RWPE2 (cell line): ENCODE measurements at regions not wholly inside any gene's neighbourhood (a gene's known extent, or its start where the extent isn't known, plus 50 kb on each side); places are given as distances from the start of the nearest gene placed in this dataset.

Source experiments
- ATAC-seq: fragments of 200-7000 bp; cut with Tn5 transposase; 3 replicates; pipeline ENCODE4 v1.9.1; 2021; ENCODE audit warnings: low read depth
- DNase-seq: peaks from one replicate; pipeline ENCODE4 v3.0.0-alpha.2; 2020; ENCODE audit warnings: low spot score
- H3K27ac ChIP-seq: fragments of 450-650 bp; 2 replicates; pipeline ENCODE4 v1.5.1; 2017; ENCODE audit warnings: mild to moderate bottlenecking; ENCODE audit not compliant: poor library complexity, severe bottlenecking
- H3K27me3 ChIP-seq: fragments of 250-450 bp; sonication (Bioruptor Pico); 2 replicates; pipeline ENCODE4 v1.5.1; 2021; ENCODE audit warnings: mild to moderate bottlenecking, moderate library complexity; ENCODE audit not compliant: insufficient read depth, poor library complexity, severe bottlenecking
- H3K36me3 ChIP-seq: fragments of 250-450 bp; sonication (Bioruptor Pico); 2 replicates; pipeline ENCODE4 v1.5.1; 2020; ENCODE audit warnings: low read depth, mild to moderate bottlenecking, moderate library complexity
- H3K4me1 ChIP-seq: fragments of 250-450 bp; sonication (Bioruptor Pico); 2 replicates; pipeline ENCODE4 v1.5.1; 2021; ENCODE audit warnings: mild to moderate bottlenecking, moderate library complexity; ENCODE audit not compliant: insufficient read depth, poor library complexity, severe bottlenecking
- H3K4me3 ChIP-seq: fragments of 250-450 bp; sonication (Bioruptor Pico); 2 replicates; pipeline ENCODE4 v1.5.1; 2021; ENCODE audit warnings: mild to moderate bottlenecking, moderate library complexity; ENCODE audit not compliant: severe bottlenecking
- H3K9me3 ChIP-seq: fragments of 250-450 bp; sonication (Bioruptor Pico); 2 replicates; pipeline ENCODE4 v1.5.1; 2021; ENCODE audit warnings: mild to moderate bottlenecking, moderate library complexity; ENCODE audit not compliant: severe bottlenecking
- CTCF ChIP-seq: fragments of 450-650 bp; IDR thresholded peaks from one replicate; pipeline ENCODE4 v1.5.1; 2017; ENCODE audit warnings: mild to moderate bottlenecking, moderate library complexity; ENCODE audit not compliant: poor library complexity, severe bottlenecking

- TF ChIP-seq CTCF: no peak
- DNase-seq: no peak
- no peak for ATAC-seq
- Histone ChIP-seq H3K9me3 (no peaks in the 10 kb centered on the region), H3K4me1 (no peaks in the 10 kb centered on the region), H3K36me3 (no peaks in the 10 kb centered on the region), H3K4me3 (no peak overlapping the region), H3K27me3 (peaks cover 4% of the 10 kb centered on the region), H3K27ac (no peak overlapping the region)
Measured at GRCh38 chr5:38765399-38765861, 80.4 kb upstream of the OSMR start.

- no peaks in the 10 kb centered on the region for H3K9me3 ChIP-seq
- TF ChIP-seq CTCF: no peak
- H3K4me3 ChIP-seq: no peak overlapping the region
- no peaks in the 10 kb centered on the region for H3K27me3 ChIP-seq
- H3K36me3 ChIP-seq: no peaks in the 10 kb centered on the region
- DNase-seq (no peak), ATAC-seq (no peak)
- no peak overlapping the region for H3K27ac ChIP-seq
- H3K4me1 ChIP-seq: no peaks in the 10 kb centered on the region
Measured at GRCh38 chr5:38766151-38766550, 79.7 kb upstream of the OSMR start.

- Histone ChIP-seq H3K4me1 (no peaks in the 10 kb centered on the region), H3K27me3 (no peaks in the 10 kb centered on the region), H3K36me3 (no peaks in the 10 kb centered on the region), H3K9me3 (no peaks in the 10 kb centered on the region), H3K4me3 (no peak overlapping the region), H3K27ac (no peak overlapping the region)
- no peak for TF ChIP-seq CTCF
- ATAC-seq (no peak), DNase-seq (no peak)
Measured at GRCh38 chr5:38768412-38769211, 77.2 kb upstream of the OSMR start.

GRCh38 chr5:38772471-38772870 lies 73.3 kb upstream of the OSMR start:
- ATAC-seq: no peak
- H3K9me3 ChIP-seq: no peaks in the 10 kb centered on the region
- no peaks in the 10 kb centered on the region for H3K36me3 ChIP-seq
- no peak for TF ChIP-seq CTCF
- no peak overlapping the region for H3K27ac ChIP-seq
- DNase-seq: no peak
- no peak overlapping the region for H3K4me3 ChIP-seq
- peaks cover 6% of the 10 kb centered on the region for H3K27me3 ChIP-seq
- H3K4me1 ChIP-seq: no peaks in the 10 kb centered on the region

- H3K27ac ChIP-seq: no peak overlapping the region
- DNase-seq (no peak), ATAC-seq (no peak)
- H3K4me3 ChIP-seq: no peak overlapping the region
- no peaks in the 10 kb centered on the region for H3K36me3 ChIP-seq
- no peaks in the 10 kb centered on the region for H3K9me3 ChIP-seq
- no peak for TF ChIP-seq CTCF
- peaks cover 6% of the 10 kb centered on the region for H3K27me3 ChIP-seq
- H3K4me1 ChIP-seq: no peaks in the 10 kb centered on the region
Measured at GRCh38 chr5:38775218-38775840, 70.5 kb upstream of the OSMR start.
